Adrenal gland (tissue), 5 donors: ENCODE measurements at regions not wholly inside any gene's neighbourhood (a gene's known extent, or its start where the extent isn't known, plus 50 kb on each side); places are given as distances from the start of the nearest gene placed in this dataset.

Experiments
- POLR2A ChIP-seq, 2 donors: fragments of 450-650 bp; IDR thresholded peaks; one replicate each; pipeline ENCODE4 v1.6.1; 2017; ENCODE audit warnings: antibody characterized with exemption in 2 of 2, mild to moderate bottlenecking in 2 of 2, moderate library complexity in 1 of 2
- TF ChIP-seq, protein P1 (sequence below), 6 experiments: fragments of 450-650 bp in 4 of 6; fragments of 200-600 bp in 2 of 6; sonication (generic) in 1 of 6; IDR thresholded peaks; 1 replicate in 5 of 6; 2 replicates in 1 of 6; pipeline versions ENCODE4 v1.5.1 to v1.8.0; 2016 to 2021; ENCODE audit warnings: antibody characterized with exemption in 6 of 6, mild to moderate bottlenecking in 2 of 6, moderate library complexity in 1 of 6
- donor health status: DM: no; HTN: no; CAD: no.

- TF ChIP-seq, protein P1, sequence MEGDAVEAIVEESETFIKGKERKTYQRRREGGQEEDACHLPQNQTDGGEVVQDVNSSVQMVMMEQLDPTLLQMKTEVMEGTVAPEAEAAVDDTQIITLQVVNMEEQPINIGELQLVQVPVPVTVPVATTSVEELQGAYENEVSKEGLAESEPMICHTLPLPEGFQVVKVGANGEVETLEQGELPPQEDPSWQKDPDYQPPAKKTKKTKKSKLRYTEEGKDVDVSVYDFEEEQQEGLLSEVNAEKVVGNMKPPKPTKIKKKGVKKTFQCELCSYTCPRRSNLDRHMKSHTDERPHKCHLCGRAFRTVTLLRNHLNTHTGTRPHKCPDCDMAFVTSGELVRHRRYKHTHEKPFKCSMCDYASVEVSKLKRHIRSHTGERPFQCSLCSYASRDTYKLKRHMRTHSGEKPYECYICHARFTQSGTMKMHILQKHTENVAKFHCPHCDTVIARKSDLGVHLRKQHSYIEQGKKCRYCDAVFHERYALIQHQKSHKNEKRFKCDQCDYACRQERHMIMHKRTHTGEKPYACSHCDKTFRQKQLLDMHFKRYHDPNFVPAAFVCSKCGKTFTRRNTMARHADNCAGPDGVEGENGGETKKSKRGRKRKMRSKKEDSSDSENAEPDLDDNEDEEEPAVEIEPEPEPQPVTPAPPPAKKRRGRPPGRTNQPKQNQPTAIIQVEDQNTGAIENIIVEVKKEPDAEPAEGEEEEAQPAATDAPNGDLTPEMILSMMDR (IDR thresholded peaks at IDR 0.05), result no peak
- no peak for TF ChIP-seq POLR2A (IDR thresholded peaks at IDR 0.05)
These were observed 1108.3 kb upstream of the KLHL29 start for GRCh38 chr2:22276696-22277095.
